GM23338 (cell line): ENCODE measurements at regions not wholly inside any gene's neighbourhood (a gene's known extent, or its start where the extent isn't known, plus 50 kb on each side); places are given as distances from the start of the nearest gene placed in this dataset.
"Not testable (repeated sequence)": the region's sequence is repeated elsewhere in the genome, so short reads cannot be mapped to it uniquely, and the experiment has no call there.

ENCODE experiments used
- ATAC-seq: fragments of 200-7000 bp; cut with Tn5 transposase; 3 replicates; pipeline ENCODE4 v1.9.1; 2020
- DNase-seq: peaks from one replicate; pipeline ENCODE4 v3.0.0-alpha.2; 2015; ENCODE audit warnings: low spot score
- H2AFZ ChIP-seq: fragments of 200-600 bp; sonication (generic); 2 replicates; pipeline ENCODE4 v1.8.0; 2016; ENCODE audit warnings: antibody characterized with exemption, mild to moderate bottlenecking, moderate library complexity
- H3F3A ChIP-seq: fragments of 200-600 bp; sonication (generic); replicated peaks from 2 replicates; pipeline ENCODE4 v1.8.0; 2017; ENCODE audit warnings: antibody characterized with exemption, mixed run types, low read depth
- H3K27ac ChIP-seq: fragments of 200-600 bp; sonication (generic); 2 replicates; pipeline ENCODE4 v1.6.1; 2016; ENCODE audit warnings: low read depth
- H3K27me3 ChIP-seq: fragments of 200-600 bp; sonication (generic); 2 replicates; pipeline ENCODE4 v1.8.0; 2016; ENCODE audit warnings: mild to moderate bottlenecking, mixed run types, moderate library complexity; ENCODE audit not compliant: insufficient read depth
- H3K36me3 ChIP-seq: fragments of 200-600 bp; sonication (generic); 2 replicates; pipeline ENCODE4 v1.8.0; 2016; ENCODE audit warnings: mild to moderate bottlenecking; ENCODE audit not compliant: insufficient read depth
- H3K4me1 ChIP-seq: fragments of 200-600 bp; sonication (generic); 2 replicates; pipeline ENCODE4 v1.8.0; 2016; ENCODE audit warnings: mild to moderate bottlenecking, moderate library complexity; ENCODE audit not compliant: insufficient read depth
- H3K4me2 ChIP-seq: fragments of 200-600 bp; sonication (generic); 2 replicates; pipeline ENCODE4 v1.7.1; 2017; ENCODE audit warnings: mixed run types
- H3K4me3 ChIP-seq: fragments of 200-600 bp; sonication (generic); 2 replicates; pipeline ENCODE4 v1.6.1; 2016; ENCODE audit warnings: mixed run types
- H3K79me2 ChIP-seq: fragments of 200-600 bp; sonication (generic); replicated peaks from 2 replicates; pipeline ENCODE4 v1.8.0; 2017; ENCODE audit warnings: mild to moderate bottlenecking; ENCODE audit not compliant: insufficient read depth
- H3K9me2 ChIP-seq: fragments of 200-600 bp; sonication (generic); 2 replicates; pipeline ENCODE4 v1.8.0; 2017; ENCODE audit not compliant: insufficient read depth
- H4K20me1 ChIP-seq: fragments of 200-600 bp; sonication (generic); replicated peaks from 2 replicates; pipeline ENCODE4 v1.8.0; 2017; ENCODE audit warnings: mild to moderate bottlenecking; ENCODE audit not compliant: insufficient read depth
- H3K27ac Mint-ChIP-seq: 2 replicates; pipeline ENCODE4 v1.8.0; 2020; ENCODE audit warnings: inconsistent platforms, mild to moderate bottlenecking, moderate library complexity, mixed read lengths
- H3K27me3 Mint-ChIP-seq: 3 replicates; pipeline ENCODE4 v1.8.0; 2022; ENCODE audit warnings: low read depth, mild to moderate bottlenecking, moderate library complexity, mixed read lengths, inconsistent platforms; ENCODE audit not compliant: insufficient read depth, poor library complexity
- H3K36me3 Mint-ChIP-seq: 3 replicates; pipeline ENCODE4 v1.8.0; 2021; ENCODE audit warnings: low read depth, mild to moderate bottlenecking, inconsistent platforms, moderate library complexity, mixed read lengths
- H3K4me1 Mint-ChIP-seq: 3 replicates; pipeline ENCODE4 v1.8.0; 2020; ENCODE audit warnings: mild to moderate bottlenecking, inconsistent platforms, mixed read lengths
- H3K4me3 Mint-ChIP-seq: 3 replicates; pipeline ENCODE4 v1.8.0; 2021; ENCODE audit warnings: moderate library complexity, mild to moderate bottlenecking, inconsistent platforms, mixed read lengths
- H3K9me3 Mint-ChIP-seq: 3 replicates; pipeline ENCODE4 v1.8.0; 2020; ENCODE audit warnings: moderate library complexity, mild to moderate bottlenecking, inconsistent platforms, mixed read lengths
- EZH2 ChIP-seq: fragments of 200-600 bp; sonication (generic); IDR thresholded peaks from one replicate; pipeline ENCODE4 v1.8.0; 2017; ENCODE audit warnings: antibody characterized with exemption, mild to moderate bottlenecking, low read depth; ENCODE audit not compliant: unreplicated experiment
- EZH2phosphoT487 ChIP-seq: fragments of 200-600 bp; sonication (generic); IDR thresholded peaks from one replicate; pipeline ENCODE4 v1.8.1; 2018; ENCODE audit warnings: antibody characterized with exemption; ENCODE audit not compliant: unreplicated experiment
- NANOG ChIP-seq: IDR thresholded peaks from 2 replicates; pipeline ENCODE4 v1.6.1; 2016; ENCODE audit warnings: antibody characterized with exemption, borderline replicate concordance
- POLR2AphosphoS5 ChIP-seq: IDR thresholded peaks from 2 replicates; pipeline ENCODE4 v1.6.1; 2016; ENCODE audit warnings: antibody characterized with exemption, low read depth
- ZNF114 ChIP-seq: fragments of 250-450 bp; sonication (Bioruptor Pico); IDR thresholded peaks from 2 replicates; pipeline ENCODE4 v1.5.0; 2020; ENCODE audit warnings: mild to moderate bottlenecking, moderate library complexity
- ZNF331 ChIP-seq: fragments of 250-450 bp; sonication (Bioruptor Pico); IDR thresholded peaks from 2 replicates; pipeline ENCODE4 v1.5.0; 2020; ENCODE audit warnings: low read depth, mild to moderate bottlenecking, moderate library complexity
- TF ChIP-seq, protein P1 (sequence below): IDR thresholded peaks from one replicate; pipeline ENCODE4 v1.6.1; 2018; ENCODE audit warnings: antibody characterized with exemption; ENCODE audit not compliant: unreplicated experiment
- TF ChIP-seq, protein P2 (sequence below): fragments of 250-450 bp; sonication (Bioruptor Pico); IDR thresholded peaks from 2 replicates; pipeline ENCODE4 v1.5.0; 2020; ENCODE audit warnings: mild to moderate bottlenecking, moderate library complexity
- TF ChIP-seq, protein P3 (sequence below): IDR thresholded peaks from 2 replicates; pipeline ENCODE4 v1.6.1; 2016; ENCODE audit warnings: antibody characterized with exemption
- TF ChIP-seq, protein P4 (sequence below), 2 experiments: fragments of 200-600 bp in 1 of 2; sonication (generic) in 1 of 2; conservative IDR thresholded peaks; 2 replicates each; pipeline versions ENCODE4 v1.5.1 to v1.6.1; 2016 to 2017; ENCODE audit warnings: antibody characterized with exemption in 2 of 2, low read depth in 2 of 2, mild to moderate bottlenecking in 2 of 2, moderate library complexity in 1 of 2

DNA sequence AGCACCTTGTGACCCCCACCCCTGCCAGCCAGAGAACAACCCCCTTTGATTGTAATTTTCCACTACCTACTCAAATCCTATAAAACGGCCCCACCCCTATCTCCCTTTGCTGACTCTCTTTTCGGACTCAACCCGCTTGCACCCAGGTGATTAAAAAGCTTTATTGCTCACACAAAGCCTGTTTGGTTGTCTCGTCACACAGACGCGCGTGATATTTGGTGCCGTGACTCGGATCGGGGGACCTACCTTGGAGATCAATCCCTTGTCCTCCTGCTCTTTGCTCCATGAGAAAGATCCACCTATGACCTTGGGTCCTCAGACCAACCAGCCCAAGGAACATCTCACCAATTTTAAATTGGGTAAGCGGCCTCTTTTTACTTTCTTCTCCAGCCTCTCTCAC, 995.0 kb upstream of the LCORL start:
- not testable (repeated sequence) for ATAC-seq, H3K4me2 ChIP-seq, H3K4me3 Mint-ChIP-seq, H3K9me3 Mint-ChIP-seq, DNase-seq, H3K4me1 Mint-ChIP-seq, H3K36me3 ChIP-seq, H3K27ac Mint-ChIP-seq, H4K20me1 ChIP-seq, H2AFZ ChIP-seq, H3F3A ChIP-seq, H3K27ac ChIP-seq, H3K27me3 Mint-ChIP-seq, H3K79me2 ChIP-seq, H3K36me3 Mint-ChIP-seq, H3K4me1 ChIP-seq, H3K9me2 ChIP-seq, H3K27me3 ChIP-seq, H3K4me3 ChIP-seq

DNA sequence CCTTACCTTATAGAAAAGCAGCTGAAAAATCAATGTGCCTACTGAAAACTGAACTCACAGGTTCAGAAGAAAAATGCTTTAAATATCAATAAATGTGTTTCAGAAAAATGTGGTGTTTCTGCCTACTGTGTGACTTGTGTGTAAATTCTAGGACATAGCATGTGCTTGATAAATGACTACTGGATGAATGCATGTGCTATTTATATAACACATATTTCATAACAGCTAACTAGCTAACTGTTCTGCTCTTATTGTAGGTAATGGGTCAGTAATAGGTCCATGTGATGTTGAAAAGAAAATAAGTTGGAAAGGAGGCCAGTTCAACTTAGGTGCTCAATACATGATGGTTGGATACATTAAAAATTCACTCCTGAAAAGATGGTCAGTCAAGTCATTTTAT, 993.0 kb upstream of the LCORL start:
- Histone ChIP-seq H3K9me2 (0 out of 2 replicates have a peak, but pooled peaks cover 3% of the 10 kb centered on the region), H3K27me3 (no peaks in the 10 kb centered on the region), H3K36me3 (no peaks in the 10 kb centered on the region), H3K4me1 (peaks cover 14% of the 10 kb centered on the region), H3F3A (no peaks in the 10 kb centered on the region), H3K4me3 (no peak overlapping the region), H3K79me2 (no peaks in the 10 kb centered on the region), H3K4me2 (no peak overlapping the region), H2AFZ (no peak overlapping the region), H4K20me1 (no peaks in the 10 kb centered on the region), H3K27ac (no peak overlapping the region)
- no peaks in the 10 kb centered on the region for H3K9me3 Mint-ChIP-seq
- H3K27me3 Mint-ChIP-seq = no peaks in the 10 kb centered on the region
- ATAC-seq (no peak), DNase-seq (no peak)
- TF ChIP-seq ZNF331 (CRISPR knock-in tag) = no peak
- TF ChIP-seq EZH2 = no peak
- TF ChIP-seq, protein P1, sequence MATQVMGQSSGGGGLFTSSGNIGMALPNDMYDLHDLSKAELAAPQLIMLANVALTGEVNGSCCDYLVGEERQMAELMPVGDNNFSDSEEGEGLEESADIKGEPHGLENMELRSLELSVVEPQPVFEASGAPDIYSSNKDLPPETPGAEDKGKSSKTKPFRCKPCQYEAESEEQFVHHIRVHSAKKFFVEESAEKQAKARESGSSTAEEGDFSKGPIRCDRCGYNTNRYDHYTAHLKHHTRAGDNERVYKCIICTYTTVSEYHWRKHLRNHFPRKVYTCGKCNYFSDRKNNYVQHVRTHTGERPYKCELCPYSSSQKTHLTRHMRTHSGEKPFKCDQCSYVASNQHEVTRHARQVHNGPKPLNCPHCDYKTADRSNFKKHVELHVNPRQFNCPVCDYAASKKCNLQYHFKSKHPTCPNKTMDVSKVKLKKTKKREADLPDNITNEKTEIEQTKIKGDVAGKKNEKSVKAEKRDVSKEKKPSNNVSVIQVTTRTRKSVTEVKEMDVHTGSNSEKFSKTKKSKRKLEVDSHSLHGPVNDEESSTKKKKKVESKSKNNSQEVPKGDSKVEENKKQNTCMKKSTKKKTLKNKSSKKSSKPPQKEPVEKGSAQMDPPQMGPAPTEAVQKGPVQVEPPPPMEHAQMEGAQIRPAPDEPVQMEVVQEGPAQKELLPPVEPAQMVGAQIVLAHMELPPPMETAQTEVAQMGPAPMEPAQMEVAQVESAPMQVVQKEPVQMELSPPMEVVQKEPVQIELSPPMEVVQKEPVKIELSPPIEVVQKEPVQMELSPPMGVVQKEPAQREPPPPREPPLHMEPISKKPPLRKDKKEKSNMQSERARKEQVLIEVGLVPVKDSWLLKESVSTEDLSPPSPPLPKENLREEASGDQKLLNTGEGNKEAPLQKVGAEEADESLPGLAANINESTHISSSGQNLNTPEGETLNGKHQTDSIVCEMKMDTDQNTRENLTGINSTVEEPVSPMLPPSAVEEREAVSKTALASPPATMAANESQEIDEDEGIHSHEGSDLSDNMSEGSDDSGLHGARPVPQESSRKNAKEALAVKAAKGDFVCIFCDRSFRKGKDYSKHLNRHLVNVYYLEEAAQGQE = no peak
- TF ChIP-seq, protein P2, sequence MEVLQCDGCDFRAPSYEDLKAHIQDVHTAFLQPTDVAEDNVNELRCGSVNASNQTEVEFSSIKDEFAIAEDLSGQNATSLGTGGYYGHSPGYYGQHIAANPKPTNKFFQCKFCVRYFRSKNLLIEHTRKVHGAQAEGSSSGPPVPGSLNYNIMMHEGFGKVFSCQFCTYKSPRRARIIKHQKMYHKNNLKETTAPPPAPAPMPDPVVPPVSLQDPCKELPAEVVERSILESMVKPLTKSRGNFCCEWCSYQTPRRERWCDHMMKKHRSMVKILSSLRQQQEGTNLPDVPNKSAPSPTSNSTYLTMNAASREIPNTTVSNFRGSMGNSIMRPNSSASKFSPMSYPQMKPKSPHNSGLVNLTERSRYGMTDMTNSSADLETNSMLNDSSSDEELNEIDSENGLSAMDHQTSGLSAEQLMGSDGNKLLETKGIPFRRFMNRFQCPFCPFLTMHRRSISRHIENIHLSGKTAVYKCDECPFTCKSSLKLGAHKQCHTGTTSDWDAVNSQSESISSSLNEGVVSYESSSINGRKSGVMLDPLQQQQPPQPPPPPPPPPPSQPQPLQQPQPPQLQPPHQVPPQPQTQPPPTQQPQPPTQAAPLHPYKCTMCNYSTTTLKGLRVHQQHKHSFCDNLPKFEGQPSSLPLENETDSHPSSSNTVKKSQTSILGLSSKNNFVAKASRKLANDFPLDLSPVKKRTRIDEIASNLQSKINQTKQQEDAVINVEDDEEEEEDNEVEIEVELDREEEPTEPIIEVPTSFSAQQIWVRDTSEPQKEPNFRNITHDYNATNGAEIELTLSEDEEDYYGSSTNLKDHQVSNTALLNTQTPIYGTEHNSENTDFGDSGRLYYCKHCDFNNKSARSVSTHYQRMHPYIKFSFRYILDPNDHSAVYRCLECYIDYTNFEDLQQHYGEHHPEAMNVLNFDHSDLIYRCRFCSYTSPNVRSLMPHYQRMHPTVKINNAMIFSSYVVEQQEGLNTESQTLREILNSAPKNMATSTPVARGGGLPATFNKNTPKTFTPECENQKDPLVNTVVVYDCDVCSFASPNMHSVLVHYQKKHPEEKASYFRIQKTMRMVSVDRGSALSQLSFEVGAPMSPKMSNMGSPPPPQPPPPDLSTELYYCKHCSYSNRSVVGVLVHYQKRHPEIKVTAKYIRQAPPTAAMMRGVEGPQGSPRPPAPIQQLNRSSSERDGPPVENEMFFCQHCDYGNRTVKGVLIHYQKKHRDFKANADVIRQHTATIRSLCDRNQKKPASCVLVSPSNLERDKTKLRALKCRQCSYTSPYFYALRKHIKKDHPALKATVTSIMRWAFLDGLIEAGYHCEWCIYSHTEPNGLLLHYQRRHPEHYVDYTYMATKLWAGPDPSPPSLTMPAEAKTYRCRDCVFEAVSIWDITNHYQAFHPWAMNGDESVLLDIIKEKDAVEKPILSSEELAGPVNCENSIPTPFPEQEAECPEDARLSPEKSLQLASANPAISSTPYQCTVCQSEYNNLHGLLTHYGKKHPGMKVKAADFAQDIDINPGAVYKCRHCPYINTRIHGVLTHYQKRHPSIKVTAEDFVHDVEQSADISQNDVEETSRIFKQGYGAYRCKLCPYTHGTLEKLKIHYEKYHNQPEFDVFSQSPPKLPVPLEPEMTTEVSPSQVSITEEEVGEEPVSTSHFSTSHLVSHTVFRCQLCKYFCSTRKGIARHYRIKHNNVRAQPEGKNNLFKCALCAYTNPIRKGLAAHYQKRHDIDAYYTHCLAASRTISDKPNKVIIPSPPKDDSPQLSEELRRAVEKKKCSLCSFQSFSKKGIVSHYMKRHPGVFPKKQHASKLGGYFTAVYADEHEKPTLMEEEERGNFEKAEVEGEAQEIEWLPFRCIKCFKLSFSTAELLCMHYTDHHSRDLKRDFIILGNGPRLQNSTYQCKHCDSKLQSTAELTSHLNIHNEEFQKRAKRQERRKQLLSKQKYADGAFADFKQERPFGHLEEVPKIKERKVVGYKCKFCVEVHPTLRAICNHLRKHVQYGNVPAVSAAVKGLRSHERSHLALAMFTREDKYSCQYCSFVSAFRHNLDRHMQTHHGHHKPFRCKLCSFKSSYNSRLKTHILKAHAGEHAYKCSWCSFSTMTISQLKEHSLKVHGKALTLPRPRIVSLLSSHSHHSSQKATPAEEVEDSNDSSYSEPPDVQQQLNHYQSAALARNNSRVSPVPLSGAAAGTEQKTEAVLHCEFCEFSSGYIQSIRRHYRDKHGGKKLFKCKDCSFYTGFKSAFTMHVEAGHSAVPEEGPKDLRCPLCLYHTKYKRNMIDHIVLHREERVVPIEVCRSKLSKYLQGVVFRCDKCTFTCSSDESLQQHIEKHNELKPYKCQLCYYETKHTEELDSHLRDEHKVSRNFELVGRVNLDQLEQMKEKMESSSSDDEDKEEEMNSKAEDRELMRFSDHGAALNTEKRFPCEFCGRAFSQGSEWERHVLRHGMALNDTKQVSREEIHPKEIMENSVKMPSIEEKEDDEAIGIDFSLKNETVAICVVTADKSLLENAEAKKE (CRISPR knock-in tag) = no peak
- no peak for TF ChIP-seq NANOG
- no peak for TF ChIP-seq POLR2AphosphoS5
- TF ChIP-seq, protein P3, sequence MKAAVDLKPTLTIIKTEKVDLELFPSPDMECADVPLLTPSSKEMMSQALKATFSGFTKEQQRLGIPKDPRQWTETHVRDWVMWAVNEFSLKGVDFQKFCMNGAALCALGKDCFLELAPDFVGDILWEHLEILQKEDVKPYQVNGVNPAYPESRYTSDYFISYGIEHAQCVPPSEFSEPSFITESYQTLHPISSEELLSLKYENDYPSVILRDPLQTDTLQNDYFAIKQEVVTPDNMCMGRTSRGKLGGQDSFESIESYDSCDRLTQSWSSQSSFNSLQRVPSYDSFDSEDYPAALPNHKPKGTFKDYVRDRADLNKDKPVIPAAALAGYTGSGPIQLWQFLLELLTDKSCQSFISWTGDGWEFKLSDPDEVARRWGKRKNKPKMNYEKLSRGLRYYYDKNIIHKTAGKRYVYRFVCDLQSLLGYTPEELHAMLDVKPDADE = no peak
- TF ChIP-seq, protein P4, sequence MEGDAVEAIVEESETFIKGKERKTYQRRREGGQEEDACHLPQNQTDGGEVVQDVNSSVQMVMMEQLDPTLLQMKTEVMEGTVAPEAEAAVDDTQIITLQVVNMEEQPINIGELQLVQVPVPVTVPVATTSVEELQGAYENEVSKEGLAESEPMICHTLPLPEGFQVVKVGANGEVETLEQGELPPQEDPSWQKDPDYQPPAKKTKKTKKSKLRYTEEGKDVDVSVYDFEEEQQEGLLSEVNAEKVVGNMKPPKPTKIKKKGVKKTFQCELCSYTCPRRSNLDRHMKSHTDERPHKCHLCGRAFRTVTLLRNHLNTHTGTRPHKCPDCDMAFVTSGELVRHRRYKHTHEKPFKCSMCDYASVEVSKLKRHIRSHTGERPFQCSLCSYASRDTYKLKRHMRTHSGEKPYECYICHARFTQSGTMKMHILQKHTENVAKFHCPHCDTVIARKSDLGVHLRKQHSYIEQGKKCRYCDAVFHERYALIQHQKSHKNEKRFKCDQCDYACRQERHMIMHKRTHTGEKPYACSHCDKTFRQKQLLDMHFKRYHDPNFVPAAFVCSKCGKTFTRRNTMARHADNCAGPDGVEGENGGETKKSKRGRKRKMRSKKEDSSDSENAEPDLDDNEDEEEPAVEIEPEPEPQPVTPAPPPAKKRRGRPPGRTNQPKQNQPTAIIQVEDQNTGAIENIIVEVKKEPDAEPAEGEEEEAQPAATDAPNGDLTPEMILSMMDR (conservative IDR thresholded peaks at IDR 0.05; ENCODE audit: low read depth in 2 of 2) = no peak
- TF ChIP-seq ZNF114 (CRISPR knock-in tag) = no peak
- TF ChIP-seq EZH2phosphoT487 = no peak
- H3K27ac Mint-ChIP-seq = no peak overlapping the region
- peaks cover 7% of the 10 kb centered on the region; the same call in 1 of the 3 replicates for H3K36me3 Mint-ChIP-seq
- no peak overlapping the region for H3K4me3 Mint-ChIP-seq
- peaks cover 22% of the 10 kb centered on the region; the same call in 2 of the 3 replicates for H3K4me1 Mint-ChIP-seq
